ENCODE measurements at regions not wholly inside any gene's neighbourhood (a gene's known extent, or its start where the extent isn't known, plus 50 kb on each side); places are given as distances from the start of the nearest gene placed in this dataset.

GRCh38 chr1:234944439-234945344 is 183.9 kb downstream of the TOMM20 start:
- Histone ChIP-seq H2BK20ac (ENCODE audit: low read depth, low read length, poor library complexity, severe bottlenecking) (no peak overlapping the region), H4K91ac (ENCODE audit: insufficient read length, low read depth, low read length) (no peak overlapping the region), H3K18ac (ENCODE audit: insufficient read length, low read depth, low read length) (no peak overlapping the region), H3K27ac (ENCODE audit: insufficient read length, low read depth, low read length) (no peak overlapping the region), H2BK15ac (ENCODE audit: low read depth, low read length) (no peak overlapping the region), H4K20me1 (ENCODE audit: control insufficient read depth, insufficient read depth, insufficient read length) (no peaks in the 10 kb centered on the region), H3K9ac (ENCODE audit: extremely low read depth, insufficient read length, low read length) (no peak overlapping the region), H3K4me2 (ENCODE audit: insufficient read depth, insufficient read length, low read length) (no peak overlapping the region), H3K79me1 (ENCODE audit: insufficient read depth, low read depth, low read length, poor library complexity, severe bottlenecking) (no peaks in the 10 kb centered on the region), H2AK5ac (ENCODE audit: insufficient read length, low read length) (no peak overlapping the region), H2BK5ac (ENCODE audit: insufficient read length, low read length) (no peak overlapping the region), H2BK120ac (ENCODE audit: low read depth, low read length, poor library complexity, severe bottlenecking) (no peak overlapping the region), H3K4me1 (ENCODE audit: insufficient read depth, low read length) (peaks cover 3% of the 10 kb centered on the region; the same call in 1 of the 2 replicates), H3K23me2 (ENCODE audit: insufficient read length, low read depth, low read length, poor library complexity, severe bottlenecking) (no peaks in the 10 kb centered on the region), H3K4ac (ENCODE audit: low read depth, low read length) (no peak overlapping the region), H2BK12ac (ENCODE audit: insufficient read length, low read depth, low read length) (no peak overlapping the region), H4K5ac (ENCODE audit: insufficient read length, low read depth, low read length) (no peak overlapping the region), H3K23ac (ENCODE audit: insufficient read length, low read depth, low read length) (no peak overlapping the region), H3K56ac (ENCODE audit: insufficient read length, low read depth, low read length) (no peak overlapping the region), H3K14ac (ENCODE audit: insufficient read depth, low read length) (no peak overlapping the region), H3T11ph (ENCODE audit: low read length) (no peak overlapping the region), H4K8ac (replicated peaks; ENCODE audit: insufficient read length, low read depth, low read length) (no peak overlapping the region), H3K27me3 (ENCODE audit: insufficient read depth, low read length) (no peaks in the 10 kb centered on the region), H3K9me3 (ENCODE audit: control insufficient read depth, low read depth, low read length) (no peaks in the 10 kb centered on the region), H3K79me2 (ENCODE audit: insufficient read depth, low read length) (no peaks in the 10 kb centered on the region), H2AFZ (ENCODE audit: low read length) (no peak overlapping the region)
- no peak for DNase-seq
- peaks cover 0 to 8% (median 6%) of the 10 kb centered on the region in 3 experiments; a peak in 6 of 7 replicates for H3K36me3 Mint-ChIP-seq (ENCODE audit: insufficient read depth in 1 of 3, low read depth in 3 of 3)
- WGBS (ENCODE audit: extremely low coverage, insufficient read length, low lambda C conversion rate): 100% methylated on average over 2 of the region's 6 CpGs
- H3K9me3 Mint-ChIP-seq: peaks cover 8 to 11% of the 10 kb centered on the region in 2 experiments
- no peak overlapping the region for H3K27ac Mint-ChIP-seq
- H3K27me3 Mint-ChIP-seq (ENCODE audit: low read depth): no peaks in the 10 kb centered on the region
- H3K4me1 Mint-ChIP-seq: 0 out of 4 replicates have a peak, but pooled peaks cover 0 to 7% of the 10 kb centered on the region in 2 experiments
- TF ChIP-seq, protein P1, sequence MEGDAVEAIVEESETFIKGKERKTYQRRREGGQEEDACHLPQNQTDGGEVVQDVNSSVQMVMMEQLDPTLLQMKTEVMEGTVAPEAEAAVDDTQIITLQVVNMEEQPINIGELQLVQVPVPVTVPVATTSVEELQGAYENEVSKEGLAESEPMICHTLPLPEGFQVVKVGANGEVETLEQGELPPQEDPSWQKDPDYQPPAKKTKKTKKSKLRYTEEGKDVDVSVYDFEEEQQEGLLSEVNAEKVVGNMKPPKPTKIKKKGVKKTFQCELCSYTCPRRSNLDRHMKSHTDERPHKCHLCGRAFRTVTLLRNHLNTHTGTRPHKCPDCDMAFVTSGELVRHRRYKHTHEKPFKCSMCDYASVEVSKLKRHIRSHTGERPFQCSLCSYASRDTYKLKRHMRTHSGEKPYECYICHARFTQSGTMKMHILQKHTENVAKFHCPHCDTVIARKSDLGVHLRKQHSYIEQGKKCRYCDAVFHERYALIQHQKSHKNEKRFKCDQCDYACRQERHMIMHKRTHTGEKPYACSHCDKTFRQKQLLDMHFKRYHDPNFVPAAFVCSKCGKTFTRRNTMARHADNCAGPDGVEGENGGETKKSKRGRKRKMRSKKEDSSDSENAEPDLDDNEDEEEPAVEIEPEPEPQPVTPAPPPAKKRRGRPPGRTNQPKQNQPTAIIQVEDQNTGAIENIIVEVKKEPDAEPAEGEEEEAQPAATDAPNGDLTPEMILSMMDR (conservative IDR thresholded peaks at IDR 0.05): no peak
- H3K4me3 Mint-ChIP-seq: no peak overlapping the region

All from H9 (cell line).